ENCODE measurements at regions not wholly inside any gene's neighbourhood (a gene's known extent, or its start where the extent isn't known, plus 50 kb on each side); places are given as distances from the start of the nearest gene placed in this dataset.
"Not testable (repeated sequence)": the region's sequence is repeated elsewhere in the genome, so short reads cannot be mapped to it uniquely, and the experiment has no call there.

GRCh38 chr3:59170166-59170565, 120.3 kb upstream of the CFAP20DC start:
- not testable (repeated sequence) for DNase-seq

- DNase-seq, result no peak
Measured at GRCh38 chr3:59167756-59168155, 117.9 kb upstream of the CFAP20DC start.

- DNase-seq, result no peak
Measured at GRCh38 chr3:59163953-59164352, 114.1 kb upstream of the CFAP20DC start.

- DNase-seq, result no peak
Measured at GRCh38 chr3:59161048-59161447, 111.2 kb upstream of the CFAP20DC start.

GRCh38 chr3:59160133-59160746, 110.4 kb upstream of the CFAP20DC start:
- DNase-seq, result no peak

GRCh38 chr3:59153648-59154047, 103.8 kb upstream of the CFAP20DC start:
- no peak for DNase-seq

- DNase-seq, result no peak
Measured at GRCh38 chr3:59152943-59153342, 103.1 kb upstream of the CFAP20DC start.

GRCh38 chr3:59150039-59150438, 100.2 kb upstream of the CFAP20DC start:
- no peak for DNase-seq

GRCh38 chr3:59149166-59149565, 99.3 kb upstream of the CFAP20DC start:
- DNase-seq, result no peak

- no peak for DNase-seq
Measured at GRCh38 chr3:59143447-59143846, 93.6 kb upstream of the CFAP20DC start.

GRCh38 chr3:59142556-59142955, 92.7 kb upstream of the CFAP20DC start:
- DNase-seq, result no peak

- no peak for DNase-seq
Measured at GRCh38 chr3:59138966-59139365, 89.1 kb upstream of the CFAP20DC start.

GRCh38 chr3:59137415-59137814, 87.6 kb upstream of the CFAP20DC start:
- DNase-seq, result no peak

GRCh38 chr3:59136081-59136480, 86.3 kb upstream of the CFAP20DC start:
- DNase-seq, result no peak

GRCh38 chr3:59135096-59135495, 85.3 kb upstream of the CFAP20DC start:
- DNase-seq, result no peak

- DNase-seq, result no peak
Measured at GRCh38 chr3:59133311-59133710, 83.5 kb upstream of the CFAP20DC start.

GRCh38 chr3:59131016-59131766, 81.4 kb upstream of the CFAP20DC start:
- no peak for DNase-seq

- no peak for DNase-seq
Measured at GRCh38 chr3:59128685-59129084, 78.9 kb upstream of the CFAP20DC start.

GRCh38 chr3:59127071-59127470, 77.2 kb upstream of the CFAP20DC start:
- no peak for DNase-seq

- DNase-seq, result no peak
Measured at GRCh38 chr3:59126446-59126845, 76.6 kb upstream of the CFAP20DC start.

- no peak for DNase-seq
Measured at GRCh38 chr3:59121346-59122144, 71.7 kb upstream of the CFAP20DC start.

GRCh38 chr3:59118928-59119327, 69.1 kb upstream of the CFAP20DC start:
- no peak for DNase-seq

- DNase-seq, result no peak
Measured at GRCh38 chr3:59117396-59117795, 67.6 kb upstream of the CFAP20DC start.

GRCh38 chr3:59116233-59116537, 66.4 kb upstream of the CFAP20DC start:
- no peak for DNase-seq

Measured in stimulated activated CD4-positive, alpha-beta T cell treated with anti-CD3 and anti-CD28 coated beads, Interleukin-12 subunit alpha, Interleukin-12 subunit beta, amount 100 ng/mL, for 4 hours (primary cell).